Dedifferentiated amniotic fluid mesenchymal stem cell (primary cell): ENCODE measurements at regions not wholly inside any gene's neighbourhood (a gene's known extent, or its start where the extent isn't known, plus 50 kb on each side); places are given as distances from the start of the nearest gene placed in this dataset.
A peak's percentile ranks its signal among the peaks of the same experiment; 100 is the strongest.

Source experiments
- DNase-seq: peaks from one replicate; pipeline ENCODE4 v3.0.0-alpha.2; 2016; ENCODE audit errors: extremely low spot score

DNA sequence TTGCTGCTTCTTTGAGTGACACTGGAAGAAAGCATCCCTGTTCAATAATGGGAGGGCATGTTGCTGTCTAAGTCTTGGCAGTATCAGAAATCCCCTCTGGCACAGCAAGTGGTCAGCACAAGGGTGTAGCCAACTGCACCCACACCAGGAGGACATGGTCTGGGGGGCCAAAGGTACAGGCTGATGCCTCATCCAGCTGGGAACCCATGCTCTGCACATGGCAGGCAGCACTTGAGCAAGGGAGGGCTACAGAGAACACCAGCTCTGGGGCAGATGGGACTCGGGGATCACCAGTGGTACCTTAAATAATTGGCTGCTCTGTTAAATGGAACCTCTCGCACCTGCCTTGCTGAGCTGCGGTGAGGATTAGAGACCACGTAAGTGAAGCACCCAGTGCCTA is 265.2 kb downstream of the SYK start:
- no peak for DNase-seq

- DNase-seq, result no peak
Measured at GRCh38 chr9:91067306-91067860, 265.8 kb downstream of the SYK start.

DNA sequence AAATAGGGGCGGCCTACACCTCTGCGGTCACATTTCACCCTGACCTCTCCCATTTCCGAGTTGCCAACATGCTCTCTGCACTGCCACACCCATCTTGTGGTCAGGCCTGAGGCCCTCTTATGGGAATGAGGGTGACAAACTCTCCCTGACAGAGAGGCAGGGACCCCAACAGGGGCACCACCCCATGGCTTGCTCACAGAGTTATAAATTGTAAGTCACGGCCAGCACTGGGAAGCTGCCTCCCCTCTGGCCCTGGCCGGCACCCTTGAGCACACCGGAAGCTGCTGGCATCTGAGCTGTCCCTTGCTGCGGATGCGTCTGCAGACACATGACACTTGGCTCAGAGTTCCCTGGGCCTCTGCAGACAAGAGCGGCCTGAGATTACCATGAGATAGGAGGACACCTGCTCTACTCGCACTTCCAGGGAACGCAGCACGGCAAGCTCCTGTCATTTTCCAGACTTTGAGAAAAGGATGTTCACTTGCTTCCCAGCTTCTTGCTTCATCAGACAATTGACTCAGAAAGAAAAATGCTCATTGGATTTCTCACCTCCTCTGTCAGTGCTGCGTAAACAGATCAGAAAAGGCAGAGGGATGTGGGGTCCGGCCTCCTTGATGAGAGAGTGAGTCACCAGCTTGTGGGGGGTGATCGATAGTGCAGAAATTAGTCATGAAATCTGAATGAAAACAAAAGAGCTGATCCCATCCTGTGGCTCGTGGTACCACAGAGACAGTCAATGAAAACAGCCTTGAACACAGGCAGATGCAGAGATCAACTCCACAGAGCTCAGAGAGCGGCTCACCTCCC is 269.8 kb downstream of the SYK start:
- no peak for DNase-seq

DNA sequence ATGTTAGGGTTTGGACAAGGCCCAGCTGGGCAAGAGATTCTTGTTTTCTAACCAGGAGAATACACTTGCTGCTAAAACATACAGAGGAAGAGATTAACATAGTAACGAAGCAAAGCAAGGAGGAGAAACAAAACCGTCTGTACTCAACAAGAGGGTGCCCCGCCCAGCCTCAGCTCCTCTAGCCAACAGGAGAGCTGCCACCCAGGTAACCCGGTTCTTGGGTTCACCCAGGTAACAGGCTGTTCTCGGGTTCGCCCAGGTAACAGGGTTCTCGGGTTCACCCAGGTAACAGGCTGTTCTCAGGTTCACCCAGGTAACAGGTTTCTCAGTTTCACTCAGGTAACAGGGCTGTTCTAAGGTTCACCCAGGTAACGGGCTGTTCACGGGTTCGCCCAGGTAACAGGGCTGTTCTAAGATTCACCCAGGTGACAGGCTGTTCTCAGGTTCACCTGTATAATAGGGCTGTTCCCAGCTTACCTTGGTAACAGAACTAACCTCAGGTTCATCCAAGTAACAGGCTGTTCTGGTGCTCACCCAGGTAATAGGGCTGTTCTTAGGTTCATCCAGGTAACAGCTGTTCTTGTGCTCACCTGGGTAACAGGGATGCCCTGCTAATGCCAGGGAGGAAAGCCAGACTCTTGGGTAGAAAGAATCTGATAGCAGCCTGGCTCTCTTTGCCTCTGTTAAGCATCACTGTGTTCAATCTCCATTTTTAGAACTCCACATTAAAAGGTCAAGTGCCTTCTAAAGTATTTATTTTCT is 271.6 kb downstream of the SYK start:
- DNase-seq, result no peak

GRCh38 chr9:91073811-91074771 is 272.5 kb downstream of the SYK start:
- no peak for DNase-seq

- no peak for DNase-seq
Measured at GRCh38 chr9:91074866-91075265, 273.2 kb downstream of the SYK start.

DNA sequence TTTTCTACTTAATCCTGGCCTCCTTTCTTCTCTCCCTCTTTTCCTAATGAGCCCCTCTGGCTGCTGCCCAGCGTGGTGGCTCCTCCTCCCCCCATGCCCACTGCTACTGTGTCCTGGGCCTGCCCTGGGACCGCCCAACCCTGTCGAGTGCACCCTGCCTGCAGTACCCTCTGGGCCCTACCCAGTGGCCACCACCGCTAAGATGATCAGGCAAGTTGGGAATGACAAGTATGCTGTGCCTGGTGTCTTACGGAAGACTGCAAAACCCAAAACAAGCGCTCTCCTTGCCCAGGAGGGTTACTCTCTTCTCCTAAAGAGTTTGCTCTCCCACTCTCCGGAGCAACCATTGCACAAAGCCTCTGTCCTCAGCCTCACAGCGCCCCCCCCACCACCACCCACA is 273.7 kb downstream of the SYK start:
- no peak for DNase-seq

- DNase-seq, result no peak
Measured at GRCh38 chr9:91077624-91078368, 276.2 kb downstream of the SYK start.

DNA sequence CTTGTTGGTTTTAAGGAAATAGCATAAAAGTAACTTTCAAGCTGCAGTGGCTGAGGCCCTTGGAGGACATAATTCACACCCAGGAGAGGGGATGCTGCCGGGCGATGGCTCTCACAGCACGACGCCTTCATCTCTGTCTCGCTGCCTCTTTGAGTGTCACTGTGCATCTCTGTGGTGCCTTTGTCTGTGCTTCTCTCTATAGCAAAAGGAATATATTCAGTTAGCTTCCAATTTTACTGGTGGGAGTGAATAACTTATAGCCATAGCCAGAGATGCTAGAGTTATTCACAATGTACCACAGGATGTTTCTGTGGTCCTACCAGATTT is 276.7 kb downstream of the SYK start:
- no peak for DNase-seq

DNA sequence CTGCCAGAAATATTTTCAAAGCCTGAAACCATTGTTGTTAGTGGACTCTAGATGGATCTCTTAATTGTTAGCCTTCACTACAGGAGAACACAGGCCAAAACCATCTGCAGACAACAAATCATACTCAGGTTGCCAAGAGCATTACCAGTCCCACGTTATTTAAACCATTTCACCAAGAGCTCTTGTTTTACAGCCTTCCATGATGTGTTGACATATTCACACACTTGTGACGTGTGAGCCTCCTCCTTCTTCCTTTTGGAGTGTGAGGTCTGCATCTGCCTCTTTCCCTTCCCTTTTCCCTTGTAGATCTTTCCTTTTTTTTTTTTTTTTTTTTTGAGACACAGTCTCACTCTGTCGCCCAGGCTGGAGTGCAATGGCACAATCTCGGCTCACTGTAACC is 279.0 kb downstream of the AUH start:
- no peak for DNase-seq

DNA sequence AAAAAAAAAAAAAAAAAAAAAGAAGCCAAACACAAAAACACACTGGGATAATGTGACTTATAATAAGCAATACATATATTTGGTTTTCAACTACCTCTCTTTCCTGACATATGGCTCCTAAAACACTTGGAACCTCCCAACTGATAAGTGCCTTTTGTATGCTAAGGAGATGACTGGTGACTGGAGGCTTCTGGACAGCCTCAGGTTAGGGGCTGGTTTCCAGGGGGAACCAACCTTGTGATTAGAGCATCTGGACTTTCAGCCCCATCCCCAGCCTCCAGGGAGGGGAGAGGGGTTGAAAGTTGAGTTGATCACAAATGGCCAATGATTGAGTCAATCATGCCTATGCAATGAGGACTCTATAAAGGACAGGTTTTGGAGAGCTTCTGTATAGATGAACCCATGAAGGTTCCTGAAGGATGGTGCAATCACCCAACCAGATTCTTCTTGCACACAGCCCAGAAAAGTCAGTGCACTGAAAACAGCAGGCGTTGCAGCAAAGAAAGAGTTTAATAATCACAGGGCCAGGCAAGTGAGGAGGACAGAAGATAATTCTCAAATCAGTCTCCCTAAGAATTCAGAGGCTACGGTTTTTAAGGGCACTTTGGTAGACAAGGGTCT is 276.7 kb downstream of the AUH start:
- DNase-seq, result no peak

DNA sequence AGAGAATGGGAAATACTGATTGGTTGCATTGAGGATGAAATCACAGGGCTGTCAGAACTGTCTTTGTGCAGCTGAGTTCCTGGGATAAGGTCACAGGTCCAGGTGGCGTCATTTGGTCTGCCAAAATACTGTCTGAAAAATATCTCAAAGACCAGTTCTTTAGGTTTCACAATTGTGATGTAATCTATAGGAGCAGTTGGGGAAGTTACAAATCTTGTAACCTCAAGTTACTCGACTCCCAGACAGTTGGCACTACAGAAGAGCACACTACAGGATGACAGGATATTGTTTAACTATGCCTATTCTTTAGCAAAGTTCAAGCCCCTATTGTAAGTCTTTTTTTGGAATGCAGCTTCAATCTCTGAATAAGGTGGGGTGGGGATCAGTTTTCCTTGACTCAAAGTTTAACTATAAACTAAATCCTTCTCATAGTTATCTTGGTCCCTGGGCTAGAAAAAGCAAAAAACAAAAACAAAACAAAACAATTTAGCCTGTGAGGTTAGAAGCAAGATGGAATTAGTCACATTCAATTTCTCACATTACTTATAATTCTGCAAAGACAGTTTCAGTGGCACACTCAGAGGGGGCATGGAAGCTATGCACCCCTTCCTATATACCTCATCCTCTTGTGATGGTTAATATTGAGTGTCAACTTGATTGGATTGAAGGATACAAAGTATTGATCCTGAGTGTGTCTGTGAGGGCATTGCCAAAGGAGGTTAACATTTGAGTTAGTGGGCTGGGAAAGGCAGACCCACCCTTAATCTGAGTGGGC is 276.0 kb downstream of the AUH start:
- no peak for DNase-seq

DNA sequence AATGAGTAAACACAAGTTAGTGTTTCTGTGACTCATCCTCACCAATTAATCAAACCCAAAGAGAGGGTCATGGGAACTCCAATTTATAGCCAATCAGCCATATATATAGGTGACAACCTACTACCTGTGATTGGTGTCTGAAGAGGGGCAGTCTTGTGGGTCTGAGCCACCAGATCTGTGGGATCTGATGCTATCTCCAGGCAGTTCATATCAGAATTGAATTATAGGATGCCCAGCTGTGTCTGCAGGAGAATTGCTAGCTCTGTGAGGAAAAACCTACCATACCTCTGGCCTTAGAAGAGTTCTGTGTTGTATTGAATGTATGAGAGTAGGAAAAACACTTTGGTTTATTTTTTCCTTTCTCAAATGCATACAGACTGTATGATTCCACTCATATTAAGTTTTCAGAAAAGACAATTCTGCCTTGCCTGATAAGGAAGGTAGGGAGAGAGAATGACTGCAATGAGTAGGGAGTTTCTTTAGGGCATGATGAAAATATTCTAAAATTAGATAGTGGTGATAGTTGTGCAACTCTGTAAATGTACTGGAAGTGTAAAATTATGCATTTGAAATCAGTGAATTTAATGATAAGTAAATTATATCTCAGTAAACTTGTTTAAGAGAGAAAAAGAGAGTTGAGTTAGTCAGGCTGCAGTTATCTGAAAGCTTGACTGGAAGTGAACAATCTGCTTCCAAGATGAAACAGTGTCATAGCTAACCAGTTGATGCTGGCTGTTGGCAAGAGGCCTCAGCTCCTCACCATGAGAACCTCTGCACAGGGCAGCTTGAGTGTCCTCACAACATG is 274.9 kb downstream of the AUH start:
- DNase-seq, result no peak

DNA sequence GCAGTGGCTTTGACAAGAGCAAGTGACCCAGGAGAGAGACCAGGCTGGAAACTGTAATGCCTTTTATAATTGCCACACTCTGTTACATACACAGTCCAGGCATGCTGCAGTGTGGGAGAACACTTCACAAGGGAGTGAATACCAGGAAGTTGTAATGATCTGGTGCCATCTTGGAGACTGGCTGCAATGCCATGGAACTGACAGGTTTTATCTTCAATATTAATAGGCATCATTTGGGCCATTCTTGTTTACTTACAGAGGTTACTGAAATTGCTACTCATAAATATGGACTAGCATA is 274.3 kb downstream of the AUH start:
- DNase-seq, result no peak

DNA sequence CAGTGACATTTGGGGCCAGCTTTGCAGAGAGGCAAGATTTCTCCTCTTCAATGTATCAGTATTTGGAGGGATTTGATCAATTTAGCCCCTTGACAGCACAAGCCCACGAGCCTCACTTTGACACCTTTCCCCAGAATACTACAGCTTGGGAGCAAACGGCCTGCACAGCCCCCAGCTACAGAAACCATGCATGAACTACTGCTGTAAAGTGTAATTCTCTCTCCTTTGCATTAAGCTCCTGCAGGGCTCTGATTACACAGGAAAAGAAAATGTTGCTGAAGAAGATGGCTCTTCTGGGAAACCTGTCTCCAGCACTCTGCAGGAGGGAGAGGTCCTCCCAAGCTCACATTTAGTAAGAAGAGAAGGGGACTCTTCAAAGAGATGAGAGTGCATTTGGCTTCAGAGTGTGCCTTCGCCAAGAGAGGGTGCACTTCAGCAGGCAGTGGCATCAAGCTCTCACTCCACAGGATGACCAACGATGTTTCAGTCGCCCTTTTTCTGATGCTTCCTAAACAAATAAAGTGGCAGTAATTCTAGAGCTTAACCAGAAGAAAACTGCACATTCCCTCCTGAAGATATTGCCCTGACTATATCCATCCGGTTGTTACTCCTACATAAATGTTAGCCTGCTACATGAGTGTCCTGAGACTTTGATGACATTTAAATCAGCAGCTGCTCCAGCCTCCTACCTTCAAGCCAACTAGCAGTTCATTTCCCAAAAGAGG is 272.2 kb downstream of the AUH start:
- peak; percentile 28 for DNase-seq

DNA sequence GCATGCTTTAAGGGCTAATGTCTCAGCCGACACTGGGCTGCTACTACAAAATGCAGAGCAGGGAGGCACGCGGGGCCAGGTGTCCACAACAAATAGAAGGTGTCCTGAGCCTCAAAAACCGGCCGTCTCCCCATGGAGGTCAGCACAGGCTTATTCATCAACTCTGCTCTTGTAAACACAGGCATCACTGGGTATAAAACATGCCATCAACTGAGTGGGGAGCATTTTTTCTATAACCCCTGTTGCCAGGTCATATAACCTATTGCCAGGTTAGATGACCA is 271.6 kb downstream of the AUH start:
- DNase-seq, result no peak

DNA sequence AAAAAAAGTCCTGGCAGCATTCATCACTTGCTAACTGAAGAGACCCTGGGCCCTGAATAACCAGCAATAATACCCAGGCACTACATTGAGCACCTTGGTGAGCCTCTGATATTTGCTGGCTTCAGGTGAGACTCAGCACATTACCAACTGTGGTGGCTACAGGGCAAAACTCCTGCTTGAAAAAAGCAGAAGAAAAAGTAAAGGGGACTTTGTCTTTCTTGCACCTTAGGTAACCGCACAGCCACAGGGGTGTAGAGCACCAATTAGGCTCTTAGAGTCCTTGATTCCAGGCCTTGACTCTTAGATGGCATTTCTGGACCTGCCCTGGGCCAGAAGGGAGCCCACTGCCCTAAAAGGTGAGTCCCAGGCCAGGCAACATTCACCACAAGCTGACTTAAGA is 269.5 kb downstream of the AUH start:
- DNase-seq, result no peak

- DNase-seq, result no peak
Measured at GRCh38 chr9:91094324-91095088, 267.2 kb downstream of the AUH start.
